ENCODE measurements at regions not wholly inside any gene's neighbourhood (a gene's known extent, or its start where the extent isn't known, plus 50 kb on each side); places are given as distances from the start of the nearest gene placed in this dataset.

GRCh38 chr13:106112191-106112590, 423.3 kb downstream of the EFNB2 start:
- TF ChIP-seq REST (IDR thresholded peaks at IDR 0.05; ENCODE audit: low read depth), result no peak
- TF ChIP-seq TAF1 (IDR thresholded peaks at IDR 0.05; ENCODE audit: low read depth), result no peak
- TF ChIP-seq, protein P1, sequence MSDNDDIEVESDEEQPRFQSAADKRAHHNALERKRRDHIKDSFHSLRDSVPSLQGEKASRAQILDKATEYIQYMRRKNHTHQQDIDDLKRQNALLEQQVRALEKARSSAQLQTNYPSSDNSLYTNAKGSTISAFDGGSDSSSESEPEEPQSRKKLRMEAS (IDR thresholded peaks at IDR 0.05), result no peak
- TF ChIP-seq TCF12 (IDR thresholded peaks at IDR 0.05; ENCODE audit: low read depth), result no peak
- no peak for TF ChIP-seq RAD21 (IDR thresholded peaks at IDR 0.05; ENCODE audit: low read depth)
